Dermis microvascular lymphatic vessel endothelial cell (primary cell): ENCODE measurements at regions not wholly inside any gene's neighbourhood (a gene's known extent, or its start where the extent isn't known, plus 50 kb on each side); places are given as distances from the start of the nearest gene placed in this dataset.
"Not testable (repeated sequence)": the region's sequence is repeated elsewhere in the genome, so short reads cannot be mapped to it uniquely, and the experiment has no call there.

Experiments
- DNase-seq, 2 donors: peaks; one replicate each; pipeline versions ENCODE4 v3.0.0 to v3.0.0-alpha.2; 2010; ENCODE audit warnings: low read depth in 2 of 2

DNA sequence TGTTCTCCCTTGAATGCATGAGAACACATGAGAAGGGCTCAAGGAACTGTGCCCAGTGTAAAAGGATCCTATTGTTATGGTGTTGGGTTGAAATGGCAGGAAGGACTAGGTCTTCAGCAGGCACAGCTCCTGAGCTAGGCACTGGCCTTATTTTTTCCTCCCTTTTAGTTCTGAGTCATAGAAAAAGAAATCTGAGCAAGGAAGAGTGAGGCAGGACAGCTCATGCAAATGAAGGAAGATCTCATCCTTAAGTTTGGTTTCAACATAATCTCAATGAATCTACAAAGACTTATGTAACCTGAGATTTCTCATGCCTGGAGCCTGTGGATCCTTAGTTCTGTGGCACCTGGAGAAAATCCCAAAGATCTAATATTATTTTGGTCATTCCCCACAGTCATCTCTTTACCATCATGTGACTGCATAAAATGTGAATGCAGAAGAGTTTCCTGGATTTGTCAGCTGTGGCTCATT is 188.6 kb upstream of the TBL1XR1 start:
- no peak for DNase-seq

DNA sequence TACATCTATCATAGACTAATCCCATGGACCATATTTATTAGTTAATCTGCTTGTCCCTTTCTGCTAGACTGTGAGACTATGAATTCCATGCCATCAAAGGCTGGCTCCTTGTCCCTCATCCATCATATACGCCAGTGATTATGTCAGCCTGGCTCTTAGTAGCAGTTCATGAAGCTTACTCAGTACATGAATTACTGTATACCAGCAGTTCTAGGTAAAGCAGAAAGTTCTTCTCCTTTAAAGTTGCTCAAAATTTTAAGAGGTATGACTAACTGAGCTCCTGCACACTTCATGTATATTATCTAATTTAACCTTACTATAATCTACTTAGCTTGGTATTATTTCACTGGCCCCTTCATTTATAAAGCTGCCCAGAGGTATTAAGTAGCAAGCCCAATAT is 190.9 kb upstream of the TBL1XR1 start:
- no peak for DNase-seq

DNA sequence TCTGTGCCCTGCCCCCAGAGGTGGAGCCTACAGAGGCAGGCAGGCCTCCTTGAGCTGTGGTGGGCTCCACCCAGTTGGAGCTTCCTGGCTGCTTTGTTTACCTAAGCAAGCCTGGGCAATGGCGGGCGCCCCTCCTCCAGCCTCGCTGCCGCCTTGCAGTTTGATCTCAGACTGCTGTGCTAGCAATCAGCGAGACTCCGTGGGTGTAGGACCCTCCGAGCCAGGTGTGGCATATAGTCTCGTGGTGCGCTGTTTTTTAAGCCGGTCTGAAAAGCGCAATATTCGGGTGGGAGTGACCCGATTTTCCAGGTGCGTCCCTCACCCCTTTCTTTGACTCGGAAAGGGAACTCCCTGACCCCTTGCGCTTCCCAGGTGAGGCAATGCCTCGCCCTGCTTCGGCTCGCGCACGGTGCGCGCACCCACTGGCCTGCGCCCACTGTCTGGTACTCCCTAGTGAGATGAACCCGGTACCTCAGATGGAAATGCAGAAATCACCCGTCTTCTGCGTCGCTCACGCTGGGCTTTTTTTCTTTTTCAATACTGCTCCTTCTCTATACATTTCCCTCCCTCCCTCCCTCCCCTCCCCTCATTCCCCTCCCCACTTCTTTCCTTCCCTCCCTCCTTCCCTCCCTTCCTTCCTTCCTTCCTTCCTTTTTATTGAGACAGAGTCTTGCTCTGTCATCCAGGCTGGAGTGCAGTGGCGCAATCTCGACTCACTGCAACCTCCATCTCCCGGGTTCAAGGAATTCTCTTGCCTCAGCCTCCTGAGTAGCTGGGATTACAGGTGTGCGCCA is 197.1 kb upstream of the TBL1XR1 start:
- not testable (repeated sequence) for DNase-seq

DNA sequence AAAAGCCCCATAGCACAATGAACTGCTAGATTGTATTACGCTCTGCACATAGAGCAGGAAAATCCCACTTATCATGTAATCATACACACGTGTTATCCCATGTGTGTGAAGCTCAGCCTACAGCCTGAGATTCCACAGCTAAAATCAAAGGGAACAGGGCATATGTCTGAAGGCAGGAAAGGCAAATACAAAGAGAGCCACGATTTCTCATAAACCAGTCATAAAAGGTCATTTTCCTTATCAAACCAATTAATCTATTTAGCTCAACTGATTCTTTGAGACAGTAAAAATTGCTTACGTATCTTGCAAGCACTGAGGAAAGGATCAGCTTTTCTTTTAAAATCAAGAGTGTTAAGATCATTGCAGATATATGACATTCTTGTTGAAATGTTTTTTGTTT is 199.5 kb upstream of the TBL1XR1 start:
- DNase-seq = no peak

GRCh38 chr3:177401375-177401774 is 204.1 kb upstream of the TBL1XR1 start:
- DNase-seq = no peak

DNA sequence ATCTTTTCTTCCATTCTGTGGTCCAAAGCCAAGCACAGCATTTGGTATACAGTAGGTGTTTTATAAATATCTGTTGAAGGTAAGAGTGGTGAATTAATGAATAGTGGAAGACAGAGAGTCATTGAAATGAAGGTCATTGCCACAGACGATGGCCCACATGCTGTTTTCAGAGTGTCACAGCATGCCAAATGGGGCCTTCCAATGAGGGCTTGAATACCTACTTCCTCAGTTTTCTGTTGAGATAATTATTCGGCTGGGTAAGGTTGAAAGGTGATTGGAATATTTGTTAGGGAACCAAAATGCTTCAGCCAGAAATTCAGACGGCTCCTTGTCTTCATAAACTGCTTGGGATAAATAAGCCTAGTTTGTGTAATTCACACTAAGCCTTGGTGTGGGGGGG is 205.3 kb upstream of the TBL1XR1 start:
- no peak for DNase-seq

DNA sequence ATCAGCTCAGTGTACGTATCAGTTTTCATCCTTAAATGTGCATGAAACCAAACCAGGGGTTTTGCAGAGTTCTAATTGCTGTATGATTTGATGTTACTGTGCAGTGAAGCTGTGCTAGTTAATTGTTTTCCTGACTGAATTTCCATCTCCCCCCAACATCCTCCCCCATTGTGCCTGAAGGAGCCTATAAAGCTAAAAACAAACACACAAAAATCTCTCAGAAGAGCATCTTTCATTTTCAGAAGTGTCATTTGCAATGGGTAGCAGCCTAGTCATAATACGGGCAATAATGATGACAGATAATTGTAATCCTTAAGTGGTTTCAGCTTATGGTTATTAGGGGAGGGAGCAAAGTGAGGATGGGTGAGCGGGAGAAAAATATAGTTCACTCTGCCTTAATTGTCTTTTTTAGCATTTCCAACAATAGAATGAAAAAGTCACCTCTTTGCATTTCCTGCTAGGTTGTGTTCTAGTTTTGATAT is 207.9 kb upstream of the TBL1XR1 start:
- DNase-seq = no peak

DNA sequence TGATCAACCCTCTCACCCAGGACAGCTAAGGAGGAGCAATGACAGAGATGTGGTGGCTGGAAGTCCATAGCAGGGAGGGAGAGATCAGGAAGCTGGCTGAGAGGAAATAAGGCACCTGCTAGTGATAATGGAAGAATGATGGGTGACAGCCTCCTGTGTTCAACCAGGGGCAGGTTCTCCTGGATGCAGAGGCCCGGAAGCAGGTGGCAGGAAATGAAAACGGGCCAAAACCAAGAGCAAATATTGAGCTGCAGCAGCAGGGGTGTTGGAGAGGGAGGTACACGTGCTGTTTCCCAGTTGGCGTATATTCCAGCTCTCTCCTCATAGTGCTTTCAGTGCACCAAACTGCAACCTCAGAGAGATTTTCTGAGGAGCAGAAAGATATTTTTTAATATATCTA is 213.4 kb upstream of the TBL1XR1 start:
- DNase-seq = peak; percentile 78 to 86

DNA sequence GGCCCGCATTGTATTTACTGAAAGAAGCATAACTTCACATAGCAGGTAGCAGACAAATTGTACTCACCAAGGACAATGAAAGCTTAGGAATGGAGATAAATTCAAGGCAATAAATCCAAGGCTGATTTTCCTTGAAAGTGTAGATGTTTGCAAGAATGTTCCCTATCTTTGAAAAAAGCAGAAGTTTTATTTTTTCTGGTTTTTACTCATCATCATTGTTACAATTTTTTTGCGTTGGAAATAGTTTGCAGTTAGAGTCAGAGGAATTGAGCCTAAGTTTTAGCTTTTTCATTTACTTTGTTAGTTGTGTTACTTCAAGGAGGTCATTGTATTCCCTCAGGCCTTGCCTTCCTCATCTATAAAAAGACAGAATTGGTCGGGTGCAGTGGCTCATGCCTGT is 213.9 kb upstream of the TBL1XR1 start:
- no peak for DNase-seq

DNA sequence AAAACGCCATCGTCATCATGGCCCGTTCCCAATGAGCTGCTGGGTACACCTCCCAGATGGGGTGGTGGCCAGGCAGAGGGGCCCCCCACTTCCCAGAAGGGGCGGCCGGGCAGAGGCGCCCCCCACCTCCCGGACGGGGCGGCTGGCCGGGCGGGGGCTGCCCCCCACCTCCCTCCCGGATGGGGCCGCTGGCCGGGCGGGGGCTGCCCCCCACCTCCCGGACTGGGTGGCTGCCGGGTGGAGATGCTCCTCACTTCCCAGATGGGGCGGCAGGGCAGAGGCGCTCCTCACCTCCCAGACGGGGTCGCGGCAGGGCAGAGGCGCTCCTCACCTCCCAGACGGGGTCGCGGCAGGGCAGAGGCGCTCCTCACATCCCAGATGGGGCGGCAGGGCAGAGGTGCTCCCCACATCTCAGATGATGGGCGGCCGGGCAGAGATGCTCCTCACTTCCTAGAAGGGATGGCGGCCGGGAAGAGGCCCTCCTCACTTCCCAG is 215.4 kb upstream of the TBL1XR1 start:
- DNase-seq = not testable (repeated sequence)

- DNase-seq = no peak
Measured at GRCh38 chr3:177414093-177414492, 216.8 kb upstream of the TBL1XR1 start.

DNA sequence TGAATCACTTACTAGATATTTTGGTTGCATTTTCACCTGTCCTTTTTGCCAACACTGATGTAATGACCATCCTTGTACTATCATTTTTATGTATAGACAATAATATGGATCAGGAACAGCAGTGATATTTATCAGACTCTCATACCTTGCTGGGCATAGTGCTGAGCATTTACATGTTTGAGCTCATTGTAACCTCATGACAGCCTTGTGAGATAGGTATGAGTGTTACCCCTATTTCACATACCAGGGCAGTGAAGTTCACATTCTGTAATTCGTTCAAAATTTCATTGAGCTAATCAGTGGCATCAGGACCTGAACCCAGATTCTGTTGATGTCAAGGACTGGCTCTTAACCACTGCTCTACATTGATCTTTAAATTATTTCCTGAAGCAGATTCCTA is 221.5 kb upstream of the TBL1XR1 start:
- no peak for DNase-seq

GRCh38 chr3:177419904-177420601 is 222.8 kb upstream of the TBL1XR1 start:
- no peak for DNase-seq

GRCh38 chr3:177420651-177421480 is 223.6 kb upstream of the TBL1XR1 start:
- no peak for DNase-seq

DNA sequence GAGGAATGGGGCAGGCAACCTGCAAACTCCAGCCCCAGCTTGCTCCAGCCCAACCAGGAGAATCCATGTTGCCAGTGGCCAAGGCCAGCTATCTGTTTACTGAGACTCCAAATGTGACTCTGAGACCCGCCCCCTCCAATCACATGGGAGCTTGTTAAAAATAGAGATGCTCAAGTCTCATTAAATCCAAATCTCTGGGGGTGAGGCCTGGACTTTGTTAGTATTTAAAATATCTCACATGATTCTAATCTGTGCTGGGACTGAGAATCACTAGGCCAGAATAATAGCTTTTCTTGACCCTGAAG is 224.2 kb upstream of the TBL1XR1 start:
- DNase-seq = no peak

DNA sequence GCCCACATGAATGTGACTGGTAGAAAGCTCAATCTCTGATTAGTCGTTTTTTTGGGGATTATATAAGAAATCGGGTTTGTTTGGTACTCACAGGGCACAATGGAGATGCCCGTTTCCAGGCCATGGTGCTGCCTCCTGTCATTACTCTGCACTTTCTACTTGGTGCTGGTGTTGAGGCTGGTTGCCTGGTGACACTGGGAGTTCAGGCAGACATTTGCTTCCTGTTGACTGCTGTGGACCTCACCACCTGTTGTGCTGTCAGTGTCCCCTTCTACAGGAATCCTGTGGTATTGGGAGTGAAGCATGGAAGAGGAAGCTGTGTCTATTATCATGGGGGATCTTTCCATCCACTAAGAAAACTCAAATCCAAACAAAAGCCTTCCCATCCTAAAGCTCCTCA is 227.2 kb upstream of the TBL1XR1 start:
- DNase-seq = peak; percentile 19 to 45

GRCh38 chr3:177425042-177425441 is 227.8 kb upstream of the TBL1XR1 start:
- no peak for DNase-seq

DNA sequence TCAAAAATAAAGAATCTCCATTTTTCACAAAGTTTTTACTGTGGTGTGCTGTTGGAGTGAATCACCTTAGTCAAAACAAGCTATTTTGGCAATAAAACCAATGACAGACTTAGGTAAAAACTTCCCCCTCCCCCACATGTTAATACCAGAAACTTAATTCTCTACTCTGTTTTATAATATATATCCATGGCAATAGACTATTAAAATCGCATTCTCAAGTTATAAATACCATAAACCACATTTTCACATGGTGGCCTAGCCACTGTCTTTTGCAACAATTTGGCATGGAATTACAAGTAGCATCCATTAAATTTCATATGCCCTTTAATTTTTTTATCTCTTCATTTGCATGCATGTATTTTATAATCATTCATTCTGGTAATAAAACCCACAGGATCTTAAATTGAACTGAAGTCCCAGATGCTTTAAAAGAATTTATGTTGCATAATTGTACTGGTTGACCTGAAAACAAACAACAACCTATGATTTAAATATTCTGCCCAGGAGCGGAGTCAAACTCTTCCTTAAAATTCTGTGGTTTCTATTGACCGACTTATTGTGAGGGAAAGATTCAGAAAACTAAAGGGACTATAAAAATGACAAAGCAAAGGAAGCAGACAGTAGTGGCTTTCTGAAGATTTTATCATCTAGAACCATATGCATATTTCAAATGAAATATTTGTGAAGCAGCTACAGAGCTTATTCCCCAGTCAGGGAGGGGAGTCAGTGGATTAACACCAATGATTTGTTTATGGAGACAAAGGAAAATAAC is 229.0 kb upstream of the TBL1XR1 start:
- DNase-seq = no peak

DNA sequence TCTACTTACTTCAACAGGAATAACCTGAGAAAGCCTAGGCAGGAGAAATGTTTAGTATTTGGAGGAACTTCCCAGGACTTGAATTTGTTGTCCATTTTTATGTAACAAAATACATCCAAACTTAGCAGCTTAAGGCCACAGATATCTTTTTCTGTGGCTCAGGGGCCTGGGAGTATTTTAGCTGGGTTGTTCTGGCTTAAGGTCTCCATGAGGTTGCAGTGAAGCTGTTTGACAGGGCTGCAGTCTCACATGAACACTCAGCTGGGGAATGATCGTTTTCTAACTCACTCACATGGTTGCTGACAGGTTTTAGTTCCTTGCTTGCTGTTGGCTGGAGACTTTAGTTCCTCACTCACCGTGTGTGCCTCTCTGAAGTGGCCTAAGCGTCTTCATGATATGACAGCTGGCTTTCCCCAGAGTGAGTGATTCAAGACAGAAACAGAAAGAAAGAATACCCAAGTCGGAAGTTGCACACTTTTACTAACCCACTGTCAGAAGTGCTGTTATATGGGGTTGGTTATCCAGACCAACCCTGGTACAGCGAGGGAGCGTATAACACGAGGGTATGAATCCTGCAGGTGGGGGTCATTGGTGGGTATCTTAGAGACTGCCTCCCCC is 229.7 kb upstream of the TBL1XR1 start:
- no peak for DNase-seq

GRCh38 chr3:177427540-177427939 is 230.3 kb upstream of the TBL1XR1 start:
- no peak for DNase-seq

GRCh38 chr3:177429079-177429478 is 231.8 kb upstream of the TBL1XR1 start:
- no peak for DNase-seq
